Activated CD8-positive, alpha-beta T cell treated with anti-CD3 and anti-CD28 coated beads for 36 hours (primary cell): ENCODE measurements at regions not wholly inside any gene's neighbourhood (a gene's known extent, or its start where the extent isn't known, plus 50 kb on each side); places are given as distances from the start of the nearest gene placed in this dataset.
A peak's percentile ranks its signal among the peaks of the same experiment; 100 is the strongest.

Experiments used
- ATAC-seq: fragments of 200-7000 bp; cut with Tn5 transposase; one replicate; pipeline ENCODE4 v1.10.0; 2021; ENCODE audit warnings: mild to moderate bottlenecking, moderate library complexity
- CTCF ChIA-PET: fragments of 350-600 bp; sonication (Branson Sonifier 250); formaldehyde crosslinking; loops from one replicate; lab custom pipeline; 2021; ENCODE audit warnings: antibody characterized with exemption; lab: Charles Lee
- POLR2A ChIA-PET: fragments of 350-600 bp; sonication (Branson Sonifier 250); formaldehyde crosslinking; loops from one replicate; lab custom pipeline; 2021; ENCODE audit warnings: antibody characterized with exemption; lab: Charles Lee
- DNase-seq: peaks from one replicate; pipeline ENCODE4 v3.0.0-alpha.2; 2020
- H3K27ac Mint-ChIP-seq: one replicate; pipeline ENCODE4 v1.8.0; 2021; ENCODE audit warnings: mild to moderate bottlenecking, mixed read lengths
- H3K27me3 Mint-ChIP-seq: one replicate; pipeline ENCODE4 v1.8.0; 2021; ENCODE audit warnings: mixed read lengths
- H3K36me3 Mint-ChIP-seq: one replicate; pipeline ENCODE4 v1.8.0; 2021; ENCODE audit warnings: low read depth, mixed read lengths
- H3K4me1 Mint-ChIP-seq: one replicate; pipeline ENCODE4 v1.8.0; 2021; ENCODE audit warnings: low read depth, mixed read lengths
- H3K4me3 Mint-ChIP-seq: one replicate; pipeline ENCODE4 v1.8.0; 2021; ENCODE audit warnings: mild to moderate bottlenecking, moderate library complexity, mixed read lengths
- H3K9me3 Mint-ChIP-seq: one replicate; pipeline ENCODE4 v1.8.0; 2021; ENCODE audit warnings: mixed read lengths
- CTCF ChIP-seq: fragments of 200-600 bp; IDR thresholded peaks from one replicate; pipeline ENCODE4 v1.8.0; 2022; ENCODE audit warnings: antibody characterized with exemption, mild to moderate bottlenecking
- intact Hi-C: fragments of 100-400 bp; cut with micrococcal nuclease; formaldehyde crosslinking; loops from one replicate; pipeline ENCODE4 v1.10.0; 2022

GRCh38 chr12:11981121-11981733 is 89.5 kb upstream of the BCL2L14 start:
- POLR2A ChIA-PET, result interaction anchor here (0.7 to 1.3 kb wide), 4 partner anchors 11 to 29 kb away, joined by 3 to 13 read pairs (median 7); no protein-coding TSS in a partner anchor
- H3K27me3 Mint-ChIP-seq, result no peaks in the 10 kb centered on the region
- no peak for TF ChIP-seq CTCF
- peak overlapping the region; percentile 99 for H3K27ac Mint-ChIP-seq
- H3K9me3 Mint-ChIP-seq, result peaks cover 7% of the 10 kb centered on the region
- peaks cover 47% of the 10 kb centered on the region for H3K4me1 Mint-ChIP-seq
- H3K36me3 Mint-ChIP-seq, result peaks cover 12% of the 10 kb centered on the region
- DNase-seq (peak; percentile 63), ATAC-seq (peak; percentile 80)
- H3K4me3 Mint-ChIP-seq, result peak overlapping the region; percentile 48
- intact Hi-C loops, result loop anchor here (1.0 to 2.0 kb wide), 2 partner anchors 26 to 78 kb away; no protein-coding TSS in a partner anchor
- CTCF ChIA-PET, result interaction anchor here (0.7 to 2.1 kb wide), 12 partner anchors 10 to 400 kb away, joined by 3 to 8 read pairs (median 4); no protein-coding TSS in a partner anchor

GRCh38 chr12:11984417-11984816 is 86.3 kb upstream of the BCL2L14 start:
- POLR2A ChIA-PET, result interaction anchor here (0.6 to 0.8 kb wide), 2 partner anchors 49 to 572 kb away, joined by 3 to 5 read pairs; no protein-coding TSS in a partner anchor
- CTCF ChIA-PET, result interaction anchor here (1.6 kb wide), 1 partner anchor 18 kb away, joined by 5 read pairs; no protein-coding TSS in a partner anchor
- intact Hi-C loops, result no loop called here
- Mint-ChIP-seq H3K27me3 (no peaks in the 10 kb centered on the region), H3K27ac (no peak overlapping the region), H3K36me3 (peaks cover 12% of the 10 kb centered on the region), H3K4me3 (no peak overlapping the region), H3K9me3 (peaks cover 10% of the 10 kb centered on the region), H3K4me1 (peaks cover 43% of the 10 kb centered on the region)
- DNase-seq (no peak), ATAC-seq (no peak)
- no peak for TF ChIP-seq CTCF

- CTCF ChIA-PET, result interaction anchor here (1.0 to 2.1 kb wide), 3 partner anchors 10 to 47 kb away, joined by 3 to 6 read pairs (median 3); no protein-coding TSS in a partner anchor
- Mint-ChIP-seq H3K27me3 (no peaks in the 10 kb centered on the region), H3K27ac (no peak overlapping the region)
Measured at GRCh38 chr12:11986165-11986564, 84.6 kb upstream of the BCL2L14 start.

GRCh38 chr12:11987901-11988300 is 82.8 kb upstream of the BCL2L14 start:
- intact Hi-C loops, result no loop called here
- Mint-ChIP-seq H3K27ac (no peak overlapping the region), H3K36me3 (peaks cover 5% of the 10 kb centered on the region), H3K9me3 (peaks cover 13% of the 10 kb centered on the region), H3K4me3 (no peak overlapping the region), H3K4me1 (peaks cover 21% of the 10 kb centered on the region), H3K27me3 (no peaks in the 10 kb centered on the region)
- no peak for DNase-seq
- POLR2A ChIA-PET, result interaction anchor here (2.4 kb wide), 1 partner anchor 22 kb away, joined by 8 read pairs; no protein-coding TSS in a partner anchor
- TF ChIP-seq CTCF, result no peak
- CTCF ChIA-PET, result no interaction called here
- no peak for ATAC-seq

More at GRCh38 chr12:11986165-11986564, 84.6 kb upstream of the BCL2L14 start:
- Mint-ChIP-seq H3K4me1 (peaks cover 26% of the 10 kb centered on the region), H3K9me3 (peaks cover 9% of the 10 kb centered on the region), H3K36me3 (peaks cover 10% of the 10 kb centered on the region), H3K4me3 (no peak overlapping the region)
- ATAC-seq (no peak), DNase-seq (no peak)
- intact Hi-C loops, result no loop called here
- TF ChIP-seq CTCF, result no peak
- POLR2A ChIA-PET, result no interaction called here

- Mint-ChIP-seq H3K27ac (no peak overlapping the region), H3K27me3 (no peaks in the 10 kb centered on the region), H3K36me3 (peaks cover 6% of the 10 kb centered on the region), H3K4me3 (no peak overlapping the region), H3K4me1 (peaks cover 8% of the 10 kb centered on the region), H3K9me3 (peaks cover 8% of the 10 kb centered on the region)
- intact Hi-C loops, result no loop called here
- DNase-seq, result no peak
- no peak for TF ChIP-seq CTCF
- ChIA-PET POLR2A (interaction anchor here (0.7 to 1.0 kb wide), 2 partner anchors 10 to 112 kb away, joined by 3 read pairs; no protein-coding TSS in a partner anchor), CTCF (interaction anchor here (1.2 to 2.3 kb wide), 6 partner anchors 8 to 410 kb away, joined by 3 to 8 read pairs (median 4); no protein-coding TSS in a partner anchor)
- ATAC-seq, result no peak
Measured at GRCh38 chr12:11991604-11992003, 79.1 kb upstream of the BCL2L14 start.
